GM21619 (cell line): ENCODE measurements at regions not wholly inside any gene's neighbourhood (a gene's known extent, or its start where the extent isn't known, plus 50 kb on each side); places are given as distances from the start of the nearest gene placed in this dataset.
"Not testable (repeated sequence)": the region's sequence is repeated elsewhere in the genome, so short reads cannot be mapped to it uniquely, and the experiment has no call there.

Experiments
- ATAC-seq: cut with Tn5 transposase; IDR thresholded peaks from one replicate; pipeline ENCODE4 v1.9.1; 2021; ENCODE audit not compliant: unreplicated experiment

DNA sequence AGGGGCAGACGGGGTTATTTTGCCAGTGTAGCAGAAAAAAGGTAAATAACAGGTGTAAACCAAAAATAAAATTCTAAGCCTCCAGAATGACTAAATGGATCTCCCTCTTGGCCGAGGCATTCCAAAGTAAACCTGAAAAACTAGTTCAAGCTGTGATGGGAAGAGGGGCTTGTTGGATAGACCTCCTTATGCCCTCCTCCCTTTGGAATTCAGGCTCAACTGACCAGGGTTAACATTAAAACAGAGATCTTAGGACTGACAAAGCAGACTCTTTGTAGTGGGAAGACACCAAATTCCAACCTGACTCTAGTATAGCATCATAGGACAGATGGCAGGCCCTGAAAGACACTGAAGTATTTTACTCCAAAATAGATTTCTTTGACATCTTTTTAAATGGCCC is 113.8 kb upstream of the ITGB1 start:
- ATAC-seq = no peak

- no peak for ATAC-seq
These were observed 112.1 kb upstream of the ITGB1 start for GRCh38 chr10:33070101-33070500.

DNA sequence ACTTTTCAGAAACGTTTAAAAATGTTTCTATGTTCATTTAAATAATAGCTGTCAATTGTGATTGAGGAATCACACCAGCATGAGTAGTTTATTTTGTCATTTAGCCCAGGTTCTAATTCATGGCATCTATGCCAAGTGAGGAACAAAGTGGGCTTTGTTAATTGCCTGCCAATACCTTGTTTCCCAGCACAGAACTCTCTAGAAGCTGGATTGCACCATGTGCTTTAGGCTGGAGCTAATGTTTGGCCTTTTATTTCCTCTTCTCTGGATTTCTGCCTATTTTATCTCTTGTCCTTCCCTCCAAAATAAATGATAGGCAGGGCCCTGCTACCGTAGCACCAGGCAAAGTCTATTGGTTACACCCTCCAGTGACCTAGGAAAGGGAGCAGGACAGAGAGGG is 109.9 kb upstream of the ITGB1 start:
- no peak for ATAC-seq

GRCh38 chr10:33067481-33067880 is 109.5 kb upstream of the ITGB1 start:
- ATAC-seq = no peak

DNA sequence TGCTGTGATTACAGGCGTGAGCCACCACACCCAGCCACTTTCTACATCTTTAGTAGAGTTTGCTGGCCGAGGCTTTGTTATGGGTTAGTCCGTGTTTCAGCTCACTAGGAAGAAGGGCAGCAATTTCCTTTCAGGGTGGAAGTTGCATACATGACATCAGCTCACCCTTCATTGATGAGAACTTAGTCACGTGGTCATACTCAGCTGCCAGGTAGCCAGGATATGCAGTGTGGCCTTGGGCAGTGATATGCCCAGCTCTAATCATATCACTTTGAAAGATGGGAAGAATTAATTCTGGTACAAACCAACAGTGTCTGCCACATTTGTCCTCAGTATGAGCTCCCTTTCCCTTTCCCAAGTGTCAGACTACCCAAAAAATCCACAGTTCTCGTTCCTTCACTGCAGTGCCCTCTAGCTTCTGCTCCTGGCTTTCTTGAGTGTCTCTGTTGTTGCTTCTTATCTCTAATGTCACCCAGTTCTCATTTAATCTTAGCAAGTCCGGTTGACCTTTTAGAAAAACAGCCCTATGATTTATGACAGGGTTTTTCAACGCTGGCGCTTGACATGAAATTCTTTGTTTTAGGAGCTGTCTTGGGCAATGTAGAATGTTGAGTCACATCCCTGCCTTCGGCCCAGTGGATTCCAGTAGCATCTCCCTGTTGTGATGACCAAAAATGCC is 108.7 kb upstream of the ITGB1 start:
- ATAC-seq = no peak

DNA sequence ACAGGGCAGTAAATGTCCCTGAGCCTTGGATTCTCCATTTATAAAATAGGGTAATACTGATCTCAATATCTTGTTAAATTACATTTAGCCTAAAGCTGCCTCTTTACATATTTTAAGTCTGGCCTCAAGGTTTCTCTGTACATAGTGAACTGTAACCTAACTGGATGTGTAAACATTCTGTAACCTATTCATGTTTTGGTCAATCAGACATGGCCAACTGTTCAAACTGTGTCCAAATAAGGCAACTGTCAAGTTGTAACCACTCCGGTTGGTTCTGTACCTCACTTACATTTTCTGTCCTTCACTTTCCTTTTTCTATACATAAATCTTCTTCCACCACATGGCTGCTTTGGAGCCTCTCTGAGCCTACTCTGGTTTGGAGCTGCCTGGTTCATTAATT is 107.1 kb upstream of the ITGB1 start:
- no peak for ATAC-seq

DNA sequence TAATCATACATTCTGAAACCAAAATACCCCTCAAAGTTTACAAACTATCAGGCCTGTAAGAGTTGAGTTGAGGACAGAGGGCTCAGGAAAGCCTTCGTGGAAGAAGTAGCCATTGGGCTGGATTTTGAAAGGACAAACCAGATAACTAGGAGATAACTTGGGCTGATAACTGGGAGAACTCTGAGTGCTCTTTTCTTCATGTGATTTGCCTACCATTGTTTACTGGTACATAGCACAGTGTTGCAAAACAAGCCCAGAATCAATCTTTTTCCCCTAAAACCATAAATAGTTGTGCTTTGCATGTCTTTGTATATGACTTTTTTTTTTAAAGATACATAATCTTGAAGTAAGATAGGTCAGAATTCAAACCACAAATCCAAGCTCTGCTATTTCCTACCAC is 106.7 kb upstream of the ITGB1 start:
- no peak for ATAC-seq

GRCh38 chr10:33057620-33058019 is 99.6 kb upstream of the ITGB1 start:
- ATAC-seq = no peak

DNA sequence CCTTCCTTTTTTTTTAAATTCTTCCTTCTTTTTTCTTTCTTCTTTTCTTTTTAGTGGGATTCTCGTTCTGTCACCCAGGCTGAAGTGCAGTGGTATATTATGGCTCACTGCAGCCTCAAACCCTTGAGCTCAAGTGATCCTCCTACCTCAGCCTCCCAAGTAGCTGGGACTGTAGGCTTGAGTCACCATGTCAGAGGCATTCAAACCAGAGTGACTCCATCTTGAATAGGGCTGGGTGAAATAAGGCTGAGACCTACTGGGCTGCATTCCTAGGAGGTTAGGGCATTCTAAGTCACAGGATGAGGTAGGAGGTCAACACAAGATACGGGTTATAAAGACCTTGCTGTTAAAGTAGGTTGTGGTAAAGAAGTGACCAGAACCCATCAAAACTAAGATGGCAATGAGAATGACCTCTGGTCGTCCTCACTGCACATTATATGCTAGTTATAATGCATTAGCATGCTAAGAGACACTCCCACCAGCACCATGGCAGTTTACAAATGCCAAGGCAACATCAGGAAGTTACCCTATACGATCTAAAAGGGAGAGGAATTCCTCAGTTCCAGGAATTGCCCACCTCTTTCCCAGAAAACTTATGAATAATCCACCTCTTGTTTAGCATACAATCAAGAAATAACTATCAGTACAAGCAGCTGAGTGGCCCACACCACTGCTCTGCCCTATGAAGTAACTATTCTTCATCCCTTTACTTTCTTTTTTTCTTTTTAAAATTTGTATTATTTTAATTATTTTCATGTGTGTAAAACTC is 99.0 kb upstream of the ITGB1 start:
- no peak for ATAC-seq

- no peak for ATAC-seq
These were observed 97.6 kb upstream of the ITGB1 start for GRCh38 chr10:33055625-33056024.

GRCh38 chr10:33052915-33053810 is 95.1 kb upstream of the ITGB1 start:
- ATAC-seq = no peak

GRCh38 chr10:33052263-33052875 is 94.3 kb upstream of the ITGB1 start:
- ATAC-seq = no peak

DNA sequence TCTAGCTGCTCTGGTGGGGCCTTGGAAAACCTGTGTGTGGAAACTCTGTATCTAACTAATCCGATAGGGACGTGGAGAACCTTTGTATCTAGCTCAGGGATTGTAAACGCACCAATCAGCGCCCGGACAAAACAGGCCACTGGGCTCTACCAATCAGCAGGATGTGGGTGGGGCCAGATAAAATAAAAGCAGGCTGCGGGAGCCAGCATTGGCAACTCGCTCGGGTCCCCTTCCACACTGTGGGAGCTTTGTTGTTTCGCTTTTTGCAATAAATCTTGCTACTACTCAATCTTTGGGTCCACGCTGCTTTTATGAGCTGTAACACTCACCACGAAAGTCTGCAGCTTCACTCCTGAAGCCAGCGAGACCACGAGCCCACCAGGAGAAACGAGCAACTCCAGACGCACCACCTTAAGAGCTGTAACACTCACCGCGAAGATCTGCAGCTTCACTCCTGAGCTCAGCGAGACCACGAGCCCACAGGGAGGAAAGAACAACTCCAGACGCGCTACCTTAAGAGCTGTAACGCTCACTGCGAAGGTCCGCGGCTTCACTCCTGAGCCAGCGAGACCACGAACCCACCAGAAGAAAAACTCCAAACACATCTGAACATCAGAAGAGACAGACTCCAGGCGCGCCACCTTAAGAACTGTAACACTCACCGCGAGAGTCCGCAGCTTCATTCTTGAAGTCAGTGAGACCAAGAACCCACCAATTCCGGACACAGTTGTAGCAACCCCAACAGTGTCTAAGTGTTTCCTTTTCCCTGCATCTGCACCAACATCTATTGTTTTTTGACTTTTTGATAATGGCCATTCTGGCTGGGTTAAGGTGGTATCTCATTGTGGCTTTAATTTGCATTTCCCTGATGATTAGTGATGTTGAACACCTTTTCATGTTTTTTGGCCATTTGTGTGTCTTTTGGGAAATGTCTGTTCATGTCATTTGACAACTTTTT is 92.2 kb upstream of the ITGB1 start:
- not testable (repeated sequence) for ATAC-seq

DNA sequence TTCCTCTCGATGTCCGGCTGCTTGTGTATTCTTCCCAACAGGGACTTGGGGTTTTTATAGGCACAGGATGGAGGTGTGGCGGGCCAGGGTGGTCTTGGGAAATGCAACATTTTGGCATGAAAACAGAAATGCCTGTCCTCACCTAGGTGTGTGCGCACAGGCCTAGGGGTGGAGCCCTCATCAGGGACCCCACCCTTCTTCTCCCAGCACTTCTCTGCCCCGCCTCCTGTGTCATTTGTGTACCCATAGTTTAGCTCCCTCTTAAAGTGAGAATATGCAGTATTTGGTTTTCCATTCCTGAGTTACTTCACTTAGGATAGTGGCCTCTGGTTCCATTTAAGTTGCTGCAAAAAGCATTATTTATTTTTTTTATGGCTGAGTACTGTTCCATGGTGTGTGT is 90.2 kb upstream of the ITGB1 start:
- ATAC-seq = no peak

DNA sequence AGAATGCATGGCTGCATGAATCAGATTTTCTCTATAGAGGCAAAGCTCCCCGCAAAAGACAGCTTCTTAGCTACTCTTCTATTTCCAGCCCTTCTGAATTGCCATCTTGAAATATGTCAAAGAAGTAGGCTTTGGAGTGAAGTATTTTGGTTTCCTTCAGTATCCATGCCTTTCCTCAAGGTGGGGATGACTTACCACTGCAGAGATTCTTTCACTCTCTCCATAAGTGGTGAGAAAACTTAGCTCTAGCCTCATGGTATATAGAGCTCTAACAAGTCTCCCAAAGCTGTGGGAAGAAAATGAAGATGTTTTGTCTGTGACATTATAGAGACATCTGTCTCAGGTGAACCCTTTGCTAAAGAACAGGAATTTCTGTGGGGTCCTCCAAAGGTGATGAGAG is 89.6 kb upstream of the ITGB1 start:
- ATAC-seq = no peak

GRCh38 chr10:33046792-33047191 is 88.8 kb upstream of the ITGB1 start:
- no peak for ATAC-seq

- ATAC-seq = no peak
These were observed 87.4 kb upstream of the ITGB1 start for GRCh38 chr10:33045421-33045820.

DNA sequence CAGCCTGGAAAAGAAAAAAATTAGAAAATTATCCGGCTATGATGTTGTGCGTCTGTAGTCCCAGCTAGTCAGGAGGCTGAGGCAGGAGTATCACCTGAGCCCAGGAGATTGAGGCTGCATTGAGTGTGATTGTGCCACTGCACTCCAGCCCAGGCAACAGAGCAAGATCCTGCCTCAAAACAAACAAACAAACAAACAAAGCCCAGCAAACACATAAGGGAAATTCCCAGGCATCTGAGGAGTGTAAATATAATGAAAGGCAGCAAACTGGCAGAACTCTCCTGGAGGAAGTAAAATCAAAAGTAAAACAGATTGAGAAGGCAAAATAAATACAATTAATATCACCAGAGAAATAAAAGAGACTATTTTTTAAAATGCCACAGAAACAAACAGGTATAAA is 84.5 kb upstream of the ITGB1 start:
- no peak for ATAC-seq

GRCh38 chr10:33041783-33042437 is 83.9 kb upstream of the ITGB1 start:
- ATAC-seq = no peak

- ATAC-seq = no peak
These were observed 82.4 kb upstream of the ITGB1 start for GRCh38 chr10:33040436-33040835.
